ENCODE measurements at regions not wholly inside any gene's neighbourhood (a gene's known extent, or its start where the extent isn't known, plus 50 kb on each side); places are given as distances from the start of the nearest gene placed in this dataset.
"Not testable (repeated sequence)": the region's sequence is repeated elsewhere in the genome, so short reads cannot be mapped to it uniquely, and the experiment has no call there.

DNA sequence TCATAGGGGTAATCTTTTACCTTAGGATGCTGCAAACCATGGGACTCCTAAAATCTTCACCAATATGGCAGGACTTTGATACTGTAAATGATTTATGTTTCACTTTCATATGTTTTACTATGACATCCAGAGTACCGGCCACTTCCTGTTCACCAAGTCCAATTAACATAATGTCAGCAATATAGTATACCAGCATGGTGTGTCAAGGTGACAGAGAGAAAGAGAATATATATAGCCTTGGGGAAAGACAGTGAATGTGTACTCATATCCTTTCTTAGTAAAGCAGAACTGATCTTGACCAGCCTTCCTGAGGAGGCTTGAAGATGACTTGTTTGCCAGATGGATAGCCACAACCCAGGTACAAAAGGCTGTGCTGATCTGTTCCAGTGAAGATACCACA, 127.9 kb downstream of the NRN1 start:
- no peak overlapping the region for H3K27ac Mint-ChIP-seq
- H3K36me3 Mint-ChIP-seq (ENCODE audit: low read depth) = peaks cover 3% of the 10 kb centered on the region
- H3K4me3 Mint-ChIP-seq = no peak overlapping the region
- no peaks in the 10 kb centered on the region for H3K9me3 ChIP-seq (ENCODE audit: control insufficient read depth, low read length, poor library complexity, severe bottlenecking)
- peaks cover 3% of the 10 kb centered on the region for H3K4me1 Mint-ChIP-seq
- ATAC-seq = no peak
- DNase-seq = no peak
- H3K27me3 Mint-ChIP-seq = no peaks in the 10 kb centered on the region

DNA sequence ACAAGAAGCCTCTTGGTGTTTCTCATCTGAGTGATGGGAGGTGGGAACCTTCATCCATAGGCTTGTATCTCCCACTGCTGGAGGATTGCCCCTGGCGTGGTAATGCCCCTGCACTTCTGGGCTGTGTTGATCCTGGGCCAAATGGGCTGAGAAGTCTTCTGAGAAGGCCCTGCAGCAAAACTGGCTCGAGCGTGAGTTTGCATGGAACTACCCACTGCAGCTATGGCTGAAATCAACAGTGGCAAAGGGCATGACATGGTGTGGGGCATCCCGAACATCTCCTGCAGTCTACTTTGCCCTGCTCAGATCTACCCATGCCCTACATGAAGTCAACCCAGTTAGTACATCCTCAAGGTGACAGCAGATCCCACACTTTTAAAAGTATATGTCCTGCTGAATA, 130.6 kb downstream of the NRN1 start:
- H3K9me3 ChIP-seq (ENCODE audit: control insufficient read depth, low read length, poor library complexity, severe bottlenecking) = no peaks in the 10 kb centered on the region
- Mint-ChIP-seq H3K4me1 (peaks cover 3% of the 10 kb centered on the region), H3K27me3 (no peaks in the 10 kb centered on the region), H3K4me3 (no peak overlapping the region), H3K36me3 (ENCODE audit: low read depth) (no peaks in the 10 kb centered on the region), H3K27ac (no peak overlapping the region)
- ATAC-seq = no peak
- no peak for DNase-seq

DNA sequence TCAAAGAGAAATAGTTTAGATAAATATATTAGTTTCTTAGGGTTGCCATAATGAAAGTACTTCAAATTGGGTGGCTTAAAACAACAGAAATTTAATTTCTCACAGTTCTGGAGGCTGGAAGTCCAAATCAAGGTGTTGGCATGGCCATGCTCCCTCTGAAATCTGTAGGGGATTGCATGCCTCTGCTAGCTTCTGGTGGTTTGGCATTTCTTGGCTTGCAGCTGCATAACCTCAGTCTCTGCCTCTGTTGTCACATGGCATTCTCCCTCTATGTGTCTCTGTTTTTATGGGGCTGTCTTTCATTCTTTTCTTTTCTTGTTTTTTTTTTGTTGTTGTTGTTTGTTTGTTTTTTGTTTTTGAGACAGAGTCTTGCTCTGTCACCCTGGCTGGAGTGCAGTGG, 132.7 kb downstream of the NRN1 start:
- not testable (repeated sequence) for H3K36me3 Mint-ChIP-seq (ENCODE audit: low read depth); H3K27me3 Mint-ChIP-seq; ATAC-seq; H3K27ac Mint-ChIP-seq; H3K9me3 ChIP-seq (ENCODE audit: control insufficient read depth, low read length, poor library complexity, severe bottlenecking); DNase-seq; H3K4me1 Mint-ChIP-seq; H3K4me3 Mint-ChIP-seq

DNA sequence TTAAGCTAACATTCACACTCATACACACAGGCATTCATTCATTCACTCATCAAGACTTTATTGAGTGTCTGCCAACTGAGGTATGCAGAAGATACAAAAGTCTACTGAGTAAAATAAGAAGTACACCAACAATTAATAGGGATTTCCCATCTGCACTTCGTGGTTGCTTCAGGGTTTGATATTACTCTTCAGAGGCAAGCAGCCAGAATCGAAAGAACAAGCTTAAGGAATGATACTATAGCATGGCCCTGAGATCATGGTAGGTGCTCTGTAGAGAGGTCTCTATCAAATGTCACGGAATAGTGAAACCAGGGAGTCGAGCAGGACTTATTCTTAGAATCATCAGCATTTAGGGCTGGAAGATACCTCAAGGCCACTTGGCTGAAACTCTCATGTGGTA, 135.4 kb downstream of the NRN1 start:
- no peak overlapping the region for H3K4me3 Mint-ChIP-seq
- H3K27ac Mint-ChIP-seq = no peak overlapping the region

DNA sequence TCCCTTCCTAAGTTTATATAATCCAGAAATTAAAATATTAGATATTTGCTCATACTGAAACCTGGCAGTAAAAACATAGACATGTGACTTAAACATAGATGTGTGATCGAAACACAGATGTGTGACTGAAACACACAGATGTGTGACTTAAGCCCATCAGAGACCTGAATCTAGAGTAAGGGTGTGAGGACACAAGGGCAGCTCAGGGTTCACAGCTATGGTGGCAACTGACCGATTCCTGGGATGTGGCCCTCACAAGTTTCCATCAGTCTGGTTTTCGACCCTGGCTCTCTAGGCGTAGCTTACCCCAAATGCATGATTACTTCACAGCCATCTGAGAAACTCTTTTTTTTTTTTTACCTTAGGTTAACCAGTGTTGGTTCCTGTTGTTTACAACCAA, 137.0 kb downstream of the NRN1 start:
- no peak for DNase-seq
- H3K4me1 Mint-ChIP-seq = peaks cover 31% of the 10 kb centered on the region
- H3K27me3 Mint-ChIP-seq = no peaks in the 10 kb centered on the region
- ATAC-seq = no peak
- H3K9me3 ChIP-seq (ENCODE audit: control insufficient read depth, low read length, poor library complexity, severe bottlenecking) = no peaks in the 10 kb centered on the region
- no peaks in the 10 kb centered on the region for H3K36me3 Mint-ChIP-seq (ENCODE audit: low read depth)
- peak overlapping the region; percentile 52 for H3K4me3 Mint-ChIP-seq
- H3K27ac Mint-ChIP-seq = peak overlapping the region; percentile 97

More for the DNA sequence above, 135.4 kb downstream of the NRN1 start:
- H3K9me3 ChIP-seq (ENCODE audit: control insufficient read depth, low read length, poor library complexity, severe bottlenecking) = no peaks in the 10 kb centered on the region
- H3K36me3 Mint-ChIP-seq (ENCODE audit: low read depth) = no peaks in the 10 kb centered on the region
- ATAC-seq = no peak
- H3K4me1 Mint-ChIP-seq = peaks cover 25% of the 10 kb centered on the region
- DNase-seq = no peak
- H3K27me3 Mint-ChIP-seq = no peaks in the 10 kb centered on the region

DNA sequence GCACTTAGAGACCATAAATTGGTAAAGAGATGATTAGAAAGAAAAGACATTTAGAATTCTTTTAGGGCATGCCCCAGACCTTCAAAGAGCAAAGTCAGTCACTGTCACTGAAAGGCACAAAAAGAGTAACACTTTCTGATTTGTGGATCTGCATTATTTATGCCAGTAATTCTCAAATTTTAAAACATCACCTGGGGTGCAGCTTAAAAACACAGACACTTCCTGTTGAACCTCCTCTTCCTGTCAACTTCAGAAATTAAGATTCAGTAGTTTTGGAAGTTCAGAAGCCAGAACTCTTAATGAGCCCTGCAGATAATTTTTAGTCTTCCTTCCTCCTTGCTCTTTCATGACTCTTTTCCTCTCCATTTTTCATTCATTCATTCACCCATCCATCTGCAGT, 137.5 kb downstream of the NRN1 start:
- no peak for ATAC-seq
- peaks cover 31% of the 10 kb centered on the region for H3K4me1 Mint-ChIP-seq
- no peaks in the 10 kb centered on the region for H3K27me3 Mint-ChIP-seq
- H3K27ac Mint-ChIP-seq = peak overlapping the region; percentile 97
- H3K4me3 Mint-ChIP-seq = peak overlapping the region; percentile 52
- no peak for DNase-seq
- no peaks in the 10 kb centered on the region for H3K9me3 ChIP-seq (ENCODE audit: control insufficient read depth, low read length, poor library complexity, severe bottlenecking)
- H3K36me3 Mint-ChIP-seq (ENCODE audit: low read depth) = no peaks in the 10 kb centered on the region

DNA sequence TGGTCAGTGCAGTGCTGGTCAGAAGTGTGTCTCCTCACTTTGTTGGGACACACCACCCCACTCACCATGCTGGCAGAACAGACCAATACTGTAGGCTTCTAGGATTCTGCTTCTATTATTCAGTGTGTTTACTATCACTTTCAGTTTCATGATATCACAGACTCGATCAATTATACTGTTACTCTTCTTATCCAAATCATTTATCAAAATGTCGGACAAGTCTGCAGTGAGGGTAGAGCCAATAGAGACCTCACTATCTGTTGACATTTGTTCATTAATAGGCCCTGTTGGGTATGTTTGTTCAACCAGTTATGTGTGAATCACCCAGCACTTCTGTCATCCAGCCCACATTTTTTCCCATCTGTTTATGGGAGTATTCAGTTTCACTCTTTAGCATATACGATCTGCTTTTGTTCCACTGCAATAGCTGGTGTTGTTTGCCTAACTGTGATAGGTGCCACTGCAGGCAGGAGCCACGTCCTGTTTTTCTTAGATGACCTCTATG, 140.1 kb downstream of the NRN1 start:
- H3K9me3 ChIP-seq (ENCODE audit: control insufficient read depth, low read length, poor library complexity, severe bottlenecking) = no peaks in the 10 kb centered on the region
- DNase-seq (no peak), ATAC-seq (peak; percentile 76)
- Mint-ChIP-seq H3K36me3 (ENCODE audit: low read depth) (no peaks in the 10 kb centered on the region), H3K27me3 (no peaks in the 10 kb centered on the region), H3K27ac (peak overlapping the region; percentile 97), H3K4me1 (peaks cover 28% of the 10 kb centered on the region), H3K4me3 (peak overlapping the region; percentile 88)

DNA sequence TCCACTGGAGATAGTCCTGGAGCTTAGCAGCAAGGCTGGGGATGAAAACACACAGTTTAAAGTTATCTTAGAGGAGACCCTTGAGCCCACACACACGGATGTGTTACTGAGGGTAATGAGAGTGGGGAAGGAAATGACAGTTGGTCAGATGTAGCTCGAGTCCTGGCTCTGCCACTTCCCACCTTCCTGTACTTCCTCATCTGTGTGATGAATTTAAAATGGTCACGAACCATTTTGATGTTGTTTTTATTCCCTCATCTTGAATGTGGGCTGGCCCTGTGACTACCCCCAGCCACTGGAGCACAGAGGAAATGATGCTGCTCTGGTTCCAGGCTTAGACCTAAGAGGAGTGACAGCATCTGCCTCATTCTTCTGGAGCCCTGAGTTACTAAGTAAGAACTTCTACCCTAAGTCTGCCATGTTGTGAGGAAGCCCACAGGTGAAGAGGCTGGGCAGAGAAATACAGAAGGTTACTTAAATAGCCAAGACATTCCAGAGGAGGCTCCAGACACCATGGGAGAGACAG, 141.2 kb downstream of the NRN1 start:
- H3K9me3 ChIP-seq (ENCODE audit: control insufficient read depth, low read length, poor library complexity, severe bottlenecking) = no peaks in the 10 kb centered on the region
- peaks cover 28% of the 10 kb centered on the region for H3K4me1 Mint-ChIP-seq
- no peak for DNase-seq
- peak overlapping the region; percentile 34 for H3K4me3 Mint-ChIP-seq
- ATAC-seq = no peak
- no peaks in the 10 kb centered on the region for H3K27me3 Mint-ChIP-seq
- H3K36me3 Mint-ChIP-seq (ENCODE audit: low read depth) = no peaks in the 10 kb centered on the region
- H3K27ac Mint-ChIP-seq = peak overlapping the region; percentile 97

DNA sequence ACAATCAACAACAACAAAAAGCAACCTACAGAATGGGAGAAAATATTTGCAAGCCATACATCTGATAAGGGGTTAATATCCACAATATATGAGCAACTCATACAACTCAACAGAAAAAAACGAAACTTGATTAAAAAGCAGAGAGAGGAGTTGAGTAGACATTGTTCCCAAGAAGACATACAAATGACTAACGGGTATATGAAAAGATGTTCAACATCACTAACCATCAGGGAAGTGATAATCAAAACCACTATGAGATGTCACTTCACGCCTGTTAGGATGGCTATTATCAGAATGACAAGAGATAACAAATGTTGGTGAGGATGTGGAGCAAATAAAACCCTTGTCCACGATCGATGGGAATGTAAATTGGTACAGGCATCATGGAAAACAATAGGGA, 145.9 kb downstream of the NRN1 start:
- no peak overlapping the region for H3K27ac Mint-ChIP-seq
- H3K9me3 ChIP-seq (ENCODE audit: control insufficient read depth, low read length, poor library complexity, severe bottlenecking) = no peaks in the 10 kb centered on the region
- no peak for ATAC-seq

DNA sequence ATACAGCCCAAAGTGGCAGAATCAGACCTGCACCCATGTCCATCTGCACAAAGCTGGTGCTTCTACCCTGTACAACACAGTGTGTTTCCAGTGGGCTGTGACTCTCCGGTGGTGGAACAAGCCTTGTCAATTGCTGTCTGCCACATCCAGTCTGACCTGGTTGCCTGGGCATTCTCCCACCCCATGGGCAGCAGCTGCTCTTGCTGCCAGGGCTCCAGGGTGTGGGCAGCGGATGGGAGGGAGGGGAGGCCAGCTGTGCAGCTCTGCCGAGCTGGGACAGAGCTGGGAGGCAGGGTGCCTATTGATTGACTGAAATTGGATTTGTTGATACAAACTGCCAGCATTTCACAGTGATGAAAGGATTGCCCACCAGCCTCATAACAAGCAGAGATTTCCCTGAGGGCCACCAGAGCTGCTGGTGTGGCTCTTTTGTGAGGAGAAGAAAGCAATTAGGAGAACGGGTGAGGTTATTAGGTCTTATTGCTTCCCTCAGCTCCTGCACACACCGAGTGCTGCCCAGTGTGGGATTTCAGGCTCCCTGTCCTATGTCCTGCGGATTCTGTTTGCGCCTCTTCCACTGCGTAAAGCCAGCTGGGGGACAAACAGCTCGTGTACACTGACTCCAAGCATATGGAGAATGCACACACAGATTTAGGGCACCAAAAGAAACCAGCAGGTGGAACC, 150.8 kb downstream of the NRN1 start:
- ATAC-seq (no peak), DNase-seq (no peak)
- no peaks in the 10 kb centered on the region for H3K4me1 Mint-ChIP-seq
- H3K27ac Mint-ChIP-seq = no peak overlapping the region
- no peaks in the 10 kb centered on the region for H3K36me3 Mint-ChIP-seq (ENCODE audit: low read depth)
- H3K4me3 Mint-ChIP-seq = no peak overlapping the region
- H3K27me3 Mint-ChIP-seq = no peaks in the 10 kb centered on the region
- no peaks in the 10 kb centered on the region for H3K9me3 ChIP-seq (ENCODE audit: control insufficient read depth, low read length, poor library complexity, severe bottlenecking)

More for the DNA sequence above, 145.9 kb downstream of the NRN1 start:
- Mint-ChIP-seq H3K4me3 (no peak overlapping the region), H3K27me3 (no peaks in the 10 kb centered on the region), H3K4me1 (peaks cover 4% of the 10 kb centered on the region), H3K36me3 (ENCODE audit: low read depth) (no peaks in the 10 kb centered on the region)
- DNase-seq = no peak

DNA sequence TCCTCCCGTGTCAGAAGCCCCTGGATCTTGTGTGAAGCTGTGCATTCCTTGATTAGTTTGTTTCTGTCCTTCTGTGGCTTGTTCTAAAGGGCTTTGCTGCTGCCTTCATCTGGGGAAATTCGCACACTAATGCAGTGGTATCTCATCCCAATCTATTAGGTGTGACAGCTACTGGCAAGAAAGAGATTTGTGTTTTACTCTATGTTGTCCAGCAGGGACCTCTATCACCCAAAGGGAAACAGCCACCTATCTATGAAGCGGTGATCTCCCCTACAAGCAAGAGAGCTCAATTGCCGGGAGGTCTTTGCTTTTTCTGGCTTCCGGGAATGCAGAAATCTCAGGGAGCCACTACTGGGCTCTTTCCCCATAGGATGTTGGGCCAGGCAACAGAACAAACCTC, 151.8 kb downstream of the NRN1 start:
- DNase-seq = no peak
- Mint-ChIP-seq H3K27ac (no peak overlapping the region), H3K27me3 (peaks cover 5% of the 10 kb centered on the region), H3K4me3 (no peak overlapping the region), H3K36me3 (ENCODE audit: low read depth) (no peaks in the 10 kb centered on the region), H3K4me1 (peaks cover 4% of the 10 kb centered on the region)
- no peaks in the 10 kb centered on the region for H3K9me3 ChIP-seq (ENCODE audit: control insufficient read depth, low read length, poor library complexity, severe bottlenecking)
- ATAC-seq = no peak

DNA sequence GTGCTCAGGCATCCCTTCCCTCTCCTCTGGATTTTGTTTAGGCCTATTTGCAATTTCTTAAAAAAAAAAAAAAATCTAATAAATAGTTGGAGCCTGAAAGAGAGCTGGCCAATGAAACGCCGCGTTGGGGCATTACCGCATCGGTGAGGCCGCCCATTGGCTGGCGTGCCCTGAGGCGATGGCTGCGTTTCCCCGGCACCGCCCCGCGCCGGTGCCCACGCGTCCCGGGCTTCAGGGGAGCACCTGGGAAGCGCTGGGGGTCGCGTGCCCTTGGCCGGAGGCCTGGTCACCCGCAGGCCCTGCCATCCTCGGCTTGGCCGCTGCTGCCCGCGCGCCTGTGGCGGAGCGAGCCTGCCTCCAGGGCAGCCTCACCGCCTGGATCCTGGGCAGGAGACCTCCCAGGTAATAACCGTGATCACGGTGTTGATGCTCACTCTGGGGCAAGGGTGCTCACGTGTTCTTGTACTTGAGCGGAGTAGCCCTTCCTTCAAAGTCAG, 155.4 kb downstream of the NRN1 start:
- peak overlapping the region; percentile 86 for H3K4me3 Mint-ChIP-seq
- peaks cover 8% of the 10 kb centered on the region for H3K4me1 Mint-ChIP-seq
- DNase-seq = peak; percentile 38 to 54 (median 52)
- peaks cover 18% of the 10 kb centered on the region for H3K27me3 Mint-ChIP-seq
- ATAC-seq = peak; percentile 99
- H3K36me3 Mint-ChIP-seq (ENCODE audit: low read depth) = peaks cover 3% of the 10 kb centered on the region
- H3K9me3 ChIP-seq (ENCODE audit: control insufficient read depth, low read length, poor library complexity, severe bottlenecking) = no peaks in the 10 kb centered on the region
- no peak overlapping the region for H3K27ac Mint-ChIP-seq

DNA sequence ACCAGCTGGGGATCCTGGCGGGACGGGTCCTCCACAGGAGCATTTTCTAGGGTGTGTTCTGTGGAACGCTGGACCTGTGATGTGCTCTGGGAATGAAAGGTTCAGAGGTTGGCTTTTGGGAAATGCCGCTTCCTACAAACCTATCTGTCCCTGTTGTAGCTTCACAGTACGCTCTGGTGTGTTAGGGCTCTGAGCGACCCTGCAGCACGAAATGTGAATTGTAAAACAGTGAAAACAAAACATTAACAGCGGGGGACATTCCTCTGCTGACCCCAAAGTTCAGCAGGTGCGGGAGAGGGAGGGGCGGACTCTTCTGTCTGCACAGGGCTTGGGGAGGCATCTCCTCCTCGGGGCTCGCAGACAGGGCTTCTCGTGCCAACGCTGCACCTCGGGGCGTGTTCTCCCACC, 155.9 kb downstream of the NRN1 start:
- H3K4me1 Mint-ChIP-seq = peaks cover 8% of the 10 kb centered on the region
- DNase-seq (no peak), ATAC-seq (peak; percentile 63)
- no peak overlapping the region for H3K27ac Mint-ChIP-seq
- H3K9me3 ChIP-seq (ENCODE audit: control insufficient read depth, low read length, poor library complexity, severe bottlenecking) = no peaks in the 10 kb centered on the region
- peaks cover 18% of the 10 kb centered on the region for H3K27me3 Mint-ChIP-seq
- peaks cover 3% of the 10 kb centered on the region for H3K36me3 Mint-ChIP-seq (ENCODE audit: low read depth)
- peak overlapping the region; percentile 86 for H3K4me3 Mint-ChIP-seq

DNA sequence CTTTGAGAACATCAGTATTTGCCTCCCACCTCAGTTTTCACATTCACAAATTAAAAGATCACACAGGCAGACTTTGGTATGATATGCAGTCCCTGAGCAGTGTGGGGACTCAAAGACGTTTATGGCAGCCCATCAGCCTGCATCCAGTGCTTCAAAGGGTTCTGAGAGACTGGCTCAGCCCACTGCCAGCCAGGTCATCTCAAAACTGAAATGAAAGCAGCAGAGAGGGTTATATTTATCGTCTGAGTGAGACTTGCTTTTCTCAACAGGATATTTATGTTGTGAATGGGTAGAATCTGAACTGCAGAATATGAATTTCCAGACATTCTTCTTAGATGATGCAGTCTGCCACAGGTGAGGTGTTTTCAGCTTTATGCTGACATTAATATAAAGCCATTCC, 159.8 kb downstream of the NRN1 start:
- ATAC-seq = no peak
- Mint-ChIP-seq H3K27ac (no peak overlapping the region), H3K4me1 (peaks cover 8% of the 10 kb centered on the region), H3K36me3 (ENCODE audit: low read depth) (peaks cover 3% of the 10 kb centered on the region), H3K4me3 (no peak overlapping the region), H3K27me3 (peaks cover 18% of the 10 kb centered on the region)
- DNase-seq = no peak
- H3K9me3 ChIP-seq (ENCODE audit: control insufficient read depth, low read length, poor library complexity, severe bottlenecking) = peaks cover 3% of the 10 kb centered on the region

Data from T-helper 17 cell (primary cell).